SW 1271 (cell line): ENCODE measurements at regions not wholly inside any gene's neighbourhood (a gene's known extent, or its start where the extent isn't known, plus 50 kb on each side); places are given as distances from the start of the nearest gene placed in this dataset.

Experiments used
- DNase-seq, 2 experiments: peaks; one replicate each; lab custom pipeline; 2025; lab: John Stamatoyannopoulos, UW

DNA sequence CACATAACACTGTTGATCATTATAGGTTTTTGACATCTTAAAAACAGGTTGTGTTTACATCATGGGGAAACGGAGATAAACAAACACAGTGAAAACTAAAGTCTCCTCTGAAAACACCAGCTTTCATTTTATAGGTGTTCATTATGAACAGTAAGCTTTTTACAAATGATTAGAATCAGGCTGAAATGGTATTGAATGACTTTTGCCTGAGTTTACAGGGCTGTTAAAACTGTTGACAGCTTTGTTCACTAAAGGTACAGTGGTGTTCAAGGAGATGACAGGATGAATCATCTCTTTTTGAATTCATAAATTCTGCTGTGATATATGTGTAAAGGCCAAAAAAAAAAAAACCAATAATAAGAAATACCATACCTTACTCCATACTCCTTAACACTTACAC lies 184.6 kb upstream of the CNTN5 start:
- DNase-seq, result no peak

DNA sequence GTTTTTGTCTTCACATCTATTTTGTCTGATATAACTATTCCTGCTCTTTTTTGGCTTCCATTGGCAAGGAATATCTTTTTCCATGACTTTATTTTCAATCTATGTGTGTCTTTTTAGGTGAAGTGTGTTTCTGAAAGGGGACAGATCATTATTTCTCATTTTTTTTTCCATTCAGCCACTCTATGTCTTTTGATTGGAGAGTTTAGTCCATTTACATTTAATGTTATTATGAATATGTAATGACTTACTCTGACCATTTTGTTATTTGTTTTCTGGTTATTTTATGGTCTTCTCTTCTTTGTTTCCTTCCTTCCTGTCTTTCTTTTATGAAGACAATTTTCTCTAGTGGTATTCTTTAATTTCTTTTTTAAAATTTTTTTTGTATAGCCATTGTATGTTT lies 178.6 kb upstream of the CNTN5 start:
- DNase-seq, result no peak

DNA sequence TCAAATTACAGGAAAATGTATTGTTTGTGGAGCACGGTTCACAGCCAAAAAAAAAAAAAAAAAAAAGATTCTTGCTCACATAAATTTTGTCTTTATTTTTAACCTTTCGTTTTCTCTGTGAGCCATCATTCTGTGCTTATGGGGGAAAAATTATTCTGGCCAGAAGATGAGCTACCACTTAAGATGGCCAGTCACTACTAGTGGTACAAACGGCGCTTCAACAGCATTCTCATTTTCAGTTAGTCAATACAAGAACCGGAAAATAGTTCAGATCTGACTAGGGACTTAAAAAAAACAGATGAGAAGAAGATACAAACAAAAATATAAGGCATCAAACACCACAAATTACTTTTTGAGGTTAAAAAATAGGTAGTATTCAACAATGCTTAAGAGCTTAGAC lies 158.6 kb upstream of the CNTN5 start:
- DNase-seq, result no peak

DNA sequence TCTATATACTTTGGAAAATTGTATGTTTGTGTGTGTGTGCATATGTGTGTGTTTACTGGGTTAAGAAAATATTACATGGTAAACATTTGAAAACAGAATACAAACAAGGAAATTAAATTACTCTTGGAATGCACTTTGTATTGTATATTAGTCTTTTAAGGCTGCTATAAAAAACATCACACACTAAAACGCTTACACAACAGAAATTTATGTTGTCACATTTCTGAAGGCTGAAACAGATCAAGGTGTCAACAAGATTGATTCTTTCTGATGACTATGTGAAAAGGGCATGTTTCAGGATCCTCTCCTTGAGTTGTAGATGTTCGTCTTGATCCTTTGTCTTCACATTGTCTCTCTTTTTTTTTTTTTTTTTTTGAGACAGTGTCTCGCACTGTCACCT lies 149.1 kb upstream of the CNTN5 start:
- DNase-seq, result no peak

DNA sequence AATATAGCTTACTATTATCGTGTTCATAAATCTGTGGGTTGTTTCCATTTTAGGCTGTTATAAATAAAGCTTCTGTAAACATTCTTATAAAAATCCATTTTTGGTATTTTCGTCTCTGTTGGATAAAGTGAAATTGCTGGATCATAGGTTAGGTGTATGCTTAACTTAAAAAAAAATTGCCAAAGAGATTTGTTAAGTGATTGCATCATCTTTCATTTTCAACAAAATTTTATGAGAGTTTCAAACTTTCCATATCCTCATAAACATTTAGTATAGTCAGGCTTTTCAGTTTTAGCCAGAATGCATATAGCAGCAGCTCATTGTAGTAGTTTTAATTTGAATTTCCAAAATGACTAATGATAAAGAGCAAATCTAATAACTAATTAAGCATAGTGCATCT lies 146.7 kb upstream of the CNTN5 start:
- no peak for DNase-seq

DNA sequence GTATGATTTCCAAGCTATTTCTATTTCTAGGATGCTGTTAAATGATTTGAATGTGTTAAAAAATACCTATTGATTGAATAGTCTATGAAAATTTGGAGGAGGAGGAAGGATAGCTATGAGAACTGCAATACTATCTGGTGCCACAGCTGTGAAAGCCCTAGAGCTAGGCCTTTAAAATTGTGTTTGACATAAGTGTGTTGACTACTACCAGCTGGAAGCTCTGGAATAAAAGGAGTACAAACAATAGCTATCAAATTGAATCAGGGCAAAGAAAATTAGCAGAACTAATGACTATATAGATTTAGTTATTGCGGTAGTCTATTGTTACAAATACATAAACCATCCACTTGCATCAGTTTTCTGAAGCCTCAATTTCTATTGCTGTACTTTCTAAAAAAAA lies 124.8 kb upstream of the CNTN5 start:
- DNase-seq, result no peak

DNA sequence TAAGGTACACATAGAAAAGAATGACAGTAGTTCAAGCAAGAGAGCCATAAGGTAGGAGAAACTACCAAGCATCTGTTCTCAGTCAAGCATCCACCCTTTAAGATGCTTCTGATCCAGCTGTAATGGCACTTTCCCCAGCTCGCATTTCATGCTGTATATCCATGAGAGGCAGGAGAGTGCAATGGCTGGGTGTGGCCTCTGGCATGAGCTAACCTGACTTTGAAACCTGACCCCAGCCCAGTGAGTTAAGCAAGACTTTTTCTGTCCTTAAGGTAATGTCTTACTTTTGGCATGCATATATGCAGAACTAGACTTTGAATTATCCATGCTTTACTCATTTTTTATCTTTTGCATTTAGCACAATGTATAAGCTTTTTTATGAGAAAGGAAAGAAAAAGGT lies 79.8 kb upstream of the CNTN5 start:
- no peak for DNase-seq

DNA sequence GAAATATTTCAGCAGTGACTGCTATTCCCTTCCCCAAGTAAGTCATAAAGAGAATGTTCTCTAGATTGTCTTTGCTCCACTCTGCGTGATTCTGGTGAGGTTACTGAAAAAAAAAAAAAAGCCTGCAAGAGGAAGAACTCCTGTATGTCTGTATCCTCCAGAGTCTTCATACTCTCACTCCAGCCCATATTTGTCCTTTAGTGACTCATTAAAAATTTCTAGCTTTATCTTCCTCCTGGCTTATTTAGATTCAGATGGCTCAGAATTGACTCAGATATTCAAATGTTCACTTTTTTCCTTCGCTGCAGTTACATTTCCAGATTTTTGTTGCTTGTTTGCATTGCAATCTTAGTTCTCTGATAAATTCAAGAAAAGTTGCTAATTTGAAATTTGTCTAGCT lies 76.3 kb upstream of the CNTN5 start:
- no peak for DNase-seq

DNA sequence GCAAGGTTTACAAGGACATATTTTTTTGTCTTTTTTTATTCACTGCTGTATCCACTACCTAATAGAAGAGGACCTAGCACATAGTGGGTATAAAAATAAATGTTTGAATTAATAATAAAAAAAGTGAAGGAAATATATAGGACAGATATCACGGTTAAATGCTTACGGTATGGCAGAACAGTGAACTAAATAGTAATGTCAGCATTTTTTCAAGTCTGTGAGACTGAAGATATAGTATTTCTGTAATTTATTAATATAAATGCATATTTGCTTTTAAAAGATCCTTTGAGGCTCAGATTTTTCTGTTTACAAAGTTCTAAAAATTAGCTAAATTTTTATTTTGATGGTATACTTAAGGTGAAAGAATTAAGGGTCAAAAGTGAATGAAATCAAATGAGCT lies 68.6 kb upstream of the CNTN5 start:
- no peak for DNase-seq

DNA sequence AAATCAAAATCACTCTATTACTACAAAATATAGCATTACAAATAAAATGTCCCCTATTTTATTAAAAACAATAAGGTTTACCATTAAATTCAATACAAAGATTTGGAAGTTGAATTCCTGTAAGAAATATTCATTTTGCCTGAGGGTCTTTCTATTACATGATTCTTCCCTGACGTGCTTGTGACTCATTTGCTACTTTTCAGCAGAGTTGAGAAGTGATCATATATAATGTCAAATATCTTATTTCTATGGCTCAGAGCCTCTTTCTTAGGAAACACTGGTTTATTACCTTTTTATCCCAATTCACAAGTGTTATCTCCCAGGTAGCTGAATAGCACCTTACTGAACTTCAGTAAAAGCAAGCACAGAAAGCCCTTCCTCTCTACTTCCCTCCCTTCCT lies 65.2 kb upstream of the CNTN5 start:
- DNase-seq, result no peak

DNA sequence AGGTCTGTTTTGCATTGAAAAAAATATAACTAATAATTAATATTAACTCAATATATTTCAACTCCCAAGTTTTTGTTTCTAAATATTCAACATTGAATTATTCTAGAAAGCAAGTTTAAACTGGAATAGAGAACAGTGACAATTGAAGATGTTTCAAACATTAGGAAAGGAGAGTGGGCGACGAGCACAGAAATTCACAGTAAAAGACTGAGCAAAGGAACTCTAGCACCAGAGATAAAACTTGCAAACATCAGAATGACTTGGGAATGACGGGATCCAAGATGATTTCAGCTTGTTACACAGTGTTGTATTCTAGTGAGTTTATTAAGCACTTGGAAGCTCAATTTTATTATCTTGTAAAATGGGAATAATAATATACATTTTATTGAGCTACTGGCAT lies 56.6 kb upstream of the CNTN5 start:
- no peak for DNase-seq

DNA sequence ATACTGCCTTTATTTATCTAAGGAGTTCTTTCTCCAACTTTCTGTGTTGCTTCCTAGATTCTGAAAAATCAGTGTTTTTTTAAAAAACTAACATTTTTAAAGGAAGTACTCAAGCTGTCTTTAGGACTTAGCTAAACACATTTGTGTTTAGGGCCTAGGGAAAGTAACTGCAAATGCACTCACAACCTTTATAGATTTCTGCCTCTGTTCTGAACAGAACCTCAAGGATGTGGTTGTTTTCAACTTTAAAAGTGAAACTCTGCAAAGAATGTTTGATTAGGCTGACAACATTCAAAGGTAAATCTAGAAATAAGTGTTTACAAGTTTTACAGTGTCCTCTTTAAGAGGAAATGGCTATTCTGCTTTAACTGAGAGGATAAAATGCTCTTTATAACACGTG lies 55.4 kb upstream of the CNTN5 start:
- DNase-seq, result no peak

DNA sequence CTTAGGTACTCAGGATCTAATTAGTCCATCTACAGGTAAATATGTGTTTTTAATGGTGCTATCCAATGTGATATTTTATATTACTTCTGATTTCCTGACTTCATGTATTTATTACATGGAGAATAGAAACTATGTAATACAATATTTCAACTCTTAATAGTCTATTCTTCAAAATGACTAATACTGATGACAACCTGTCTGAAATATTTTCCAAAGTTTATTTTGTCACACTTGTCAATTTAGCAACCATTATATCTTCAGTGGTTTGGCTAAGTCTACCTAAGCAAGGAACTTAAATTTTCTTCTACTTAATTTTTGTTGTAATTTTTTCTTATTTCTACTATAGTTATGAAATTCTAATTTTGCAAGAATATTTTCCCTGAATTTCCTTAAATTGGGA lies 55.0 kb upstream of the CNTN5 start:
- no peak for DNase-seq

DNA sequence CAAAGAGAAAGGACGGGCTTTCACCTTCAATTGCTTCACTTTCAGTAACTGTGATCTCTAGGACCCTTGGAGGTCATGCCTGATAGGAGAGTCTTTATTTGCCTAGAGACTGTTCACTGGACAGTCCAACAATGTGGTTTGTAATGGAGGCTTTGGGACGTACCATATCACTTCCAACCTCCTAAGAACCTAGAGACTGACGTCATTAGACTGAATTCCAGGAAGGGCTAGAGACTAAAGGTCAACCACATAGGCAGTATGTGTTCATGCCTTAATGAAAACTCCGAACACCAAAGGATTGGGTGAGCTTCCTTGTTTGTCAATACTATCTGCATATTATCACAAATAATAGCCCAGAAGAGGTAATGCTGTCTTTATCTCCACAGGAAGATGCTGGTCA lies 53.7 kb upstream of the CNTN5 start:
- no peak for DNase-seq
